WTC11 (cell line): ENCODE measurements at regions not wholly inside any gene's neighbourhood (a gene's known extent, or its start where the extent isn't known, plus 50 kb on each side); places are given as distances from the start of the nearest gene placed in this dataset.

Source experiments
- CTCF ChIP-seq: fragments of 200-600 bp; IDR thresholded peaks from 2 replicates; pipeline ENCODE4 v1.8.0; 2022; ENCODE audit warnings: antibody characterized with exemption
- FOXP1 ChIP-seq: sonication (generic); formaldehyde crosslinking; IDR thresholded peaks from 2 replicates; pipeline ENCODE4 v1.8.0; 2022; ENCODE audit warnings: missing genetic modification reagents, mild to moderate bottlenecking, moderate library complexity, borderline replicate concordance
- IRF1 ChIP-seq: sonication (generic); formaldehyde crosslinking; IDR thresholded peaks from 2 replicates; pipeline ENCODE4 v1.8.0; 2023; ENCODE audit warnings: missing genetic modification reagents
- MLX ChIP-seq: sonication (generic); formaldehyde crosslinking; IDR thresholded peaks from 2 replicates; pipeline ENCODE4 v1.8.1; 2023; ENCODE audit warnings: mild to moderate bottlenecking, missing genetic modification reagents, moderate library complexity
- MXD4 ChIP-seq: fragments of 250-450 bp; sonication (Bioruptor Pico); IDR thresholded peaks from 2 replicates; pipeline ENCODE4 v1.8.0; 2021; ENCODE audit warnings: mild to moderate bottlenecking, moderate library complexity, borderline replicate concordance
- NFYB ChIP-seq: sonication (generic); formaldehyde crosslinking; conservative IDR thresholded peaks from 2 replicates; pipeline ENCODE4 v1.8.0; 2022; ENCODE audit warnings: low read depth, missing genetic modification reagents
- TCF7 ChIP-seq: sonication (generic); formaldehyde crosslinking; IDR thresholded peaks from 2 replicates; pipeline ENCODE4 v1.8.0; 2022; ENCODE audit warnings: mild to moderate bottlenecking, low read depth, missing genetic modification reagents, moderate library complexity
- USF2 ChIP-seq: sonication (generic); formaldehyde crosslinking; IDR thresholded peaks from 2 replicates; pipeline ENCODE4 v1.8.1; 2023; ENCODE audit warnings: mild to moderate bottlenecking, missing genetic modification reagents, moderate library complexity

- TF ChIP-seq USF2 (CRISPR knock-in tag) (no peak), MLX (CRISPR knock-in tag) (no peak), TCF7 (CRISPR knock-in tag) (no peak), CTCF (no peak), MXD4 (CRISPR knock-in tag) (no peak), NFYB (CRISPR knock-in tag) (no peak), IRF1 (CRISPR knock-in tag) (no peak), FOXP1 (no peak)
Measured at GRCh38 chr1:221573756-221574155, 168.1 kb downstream of the DUSP10 start.
